ENCODE measurements at regions not wholly inside any gene's neighbourhood (a gene's known extent, or its start where the extent isn't known, plus 50 kb on each side); places are given as distances from the start of the nearest gene placed in this dataset.

- no peak overlapping the region for H3K4me3 ChIP-seq (ENCODE audit: low read depth, low read length, poor library complexity, severe bottlenecking)
- H3K9me3 ChIP-seq (ENCODE audit: low read depth, low read length, poor library complexity, severe bottlenecking): peaks cover 12% of the 10 kb centered on the region
- intact Hi-C loops (cut with micrococcal nuclease; ENCODE audit: unreplicated experiment): no loop called here
- CTCF ChIA-PET: no interaction called here
- no peak overlapping the region for H3K27ac ChIP-seq (ENCODE audit: low read depth, low read length, poor library complexity, severe bottlenecking)
- H3K36me3 ChIP-seq (ENCODE audit: insufficient read depth, low read length, poor library complexity, severe bottlenecking): no peaks in the 10 kb centered on the region
- POLR2A ChIA-PET (ENCODE audit: low non-redundant PET): no interaction called here
- no peak for DNase-seq (ENCODE audit: low spot score)
- no peaks in the 10 kb centered on the region for H3K27me3 ChIP-seq (replicated peaks; ENCODE audit: insufficient read depth, low read depth, low read length, poor library complexity)
- H3K4me1 ChIP-seq (ENCODE audit: insufficient read depth, low read length, poor library complexity, severe bottlenecking): no peaks in the 10 kb centered on the region
- TF ChIP-seq CTCF (conservative IDR thresholded peaks at IDR 0.05; ENCODE audit: low read depth, low read length) (no peak), EZH2 (IDR thresholded peaks at IDR 0.05; ENCODE audit: borderline replicate concordance, low read depth, low read length, poor library complexity, severe bottlenecking) (no peak)
- no TSS peak for BruUV-seq (replicated peaks)
These were observed 94.5 kb upstream of the ZNF469 start for GRCh38 chr16:88288303-88288702.

- Histone ChIP-seq H3K27me3 (replicated peaks; ENCODE audit: insufficient read depth, low read depth, low read length, poor library complexity) (no peaks in the 10 kb centered on the region), H3K27ac (ENCODE audit: low read depth, low read length, poor library complexity, severe bottlenecking) (no peak overlapping the region), H3K36me3 (ENCODE audit: insufficient read depth, low read length, poor library complexity, severe bottlenecking) (no peaks in the 10 kb centered on the region), H3K4me3 (ENCODE audit: low read depth, low read length, poor library complexity, severe bottlenecking) (no peak overlapping the region), H3K4me1 (ENCODE audit: insufficient read depth, low read length, poor library complexity, severe bottlenecking) (no peaks in the 10 kb centered on the region), H3K9me3 (ENCODE audit: low read depth, low read length, poor library complexity, severe bottlenecking) (peaks cover 12% of the 10 kb centered on the region)
- intact Hi-C loops (cut with micrococcal nuclease; ENCODE audit: unreplicated experiment): no loop called here
- ChIA-PET CTCF (no interaction called here), POLR2A (ENCODE audit: low non-redundant PET) (no interaction called here)
- TF ChIP-seq CTCF (conservative IDR thresholded peaks at IDR 0.05; ENCODE audit: low read depth, low read length): no peak
- TF ChIP-seq EZH2 (IDR thresholded peaks at IDR 0.05; ENCODE audit: borderline replicate concordance, low read depth, low read length, poor library complexity, severe bottlenecking): no peak
- no TSS peak for BruUV-seq (replicated peaks)
- no peak for DNase-seq (ENCODE audit: low spot score)
These were observed 93.8 kb upstream of the ZNF469 start for GRCh38 chr16:88289001-88289400.

- no TSS peak for BruUV-seq (replicated peaks)
- TF ChIP-seq CTCF (conservative IDR thresholded peaks at IDR 0.05; ENCODE audit: low read depth, low read length) (no peak), EZH2 (IDR thresholded peaks at IDR 0.05; ENCODE audit: borderline replicate concordance, low read depth, low read length, poor library complexity, severe bottlenecking) (no peak)
- Histone ChIP-seq H3K27me3 (replicated peaks; ENCODE audit: insufficient read depth, low read depth, low read length, poor library complexity) (no peaks in the 10 kb centered on the region), H3K9me3 (ENCODE audit: low read depth, low read length, poor library complexity, severe bottlenecking) (peaks cover 12% of the 10 kb centered on the region), H3K4me1 (ENCODE audit: insufficient read depth, low read length, poor library complexity, severe bottlenecking) (no peaks in the 10 kb centered on the region), H3K27ac (ENCODE audit: low read depth, low read length, poor library complexity, severe bottlenecking) (no peak overlapping the region), H3K36me3 (ENCODE audit: insufficient read depth, low read length, poor library complexity, severe bottlenecking) (no peaks in the 10 kb centered on the region), H3K4me3 (ENCODE audit: low read depth, low read length, poor library complexity, severe bottlenecking) (no peak overlapping the region)
- CTCF ChIA-PET: no interaction called here
- intact Hi-C loops (cut with micrococcal nuclease; ENCODE audit: unreplicated experiment): no loop called here
- DNase-seq (ENCODE audit: low spot score): no peak
- POLR2A ChIA-PET (ENCODE audit: low non-redundant PET): no interaction called here
These were observed 93.2 kb upstream of the ZNF469 start for GRCh38 chr16:88289561-88289960.

Data from A673 (cell line).